ENCODE measurements at regions not wholly inside any gene's neighbourhood (a gene's known extent, or its start where the extent isn't known, plus 50 kb on each side); places are given as distances from the start of the nearest gene placed in this dataset.

DNA sequence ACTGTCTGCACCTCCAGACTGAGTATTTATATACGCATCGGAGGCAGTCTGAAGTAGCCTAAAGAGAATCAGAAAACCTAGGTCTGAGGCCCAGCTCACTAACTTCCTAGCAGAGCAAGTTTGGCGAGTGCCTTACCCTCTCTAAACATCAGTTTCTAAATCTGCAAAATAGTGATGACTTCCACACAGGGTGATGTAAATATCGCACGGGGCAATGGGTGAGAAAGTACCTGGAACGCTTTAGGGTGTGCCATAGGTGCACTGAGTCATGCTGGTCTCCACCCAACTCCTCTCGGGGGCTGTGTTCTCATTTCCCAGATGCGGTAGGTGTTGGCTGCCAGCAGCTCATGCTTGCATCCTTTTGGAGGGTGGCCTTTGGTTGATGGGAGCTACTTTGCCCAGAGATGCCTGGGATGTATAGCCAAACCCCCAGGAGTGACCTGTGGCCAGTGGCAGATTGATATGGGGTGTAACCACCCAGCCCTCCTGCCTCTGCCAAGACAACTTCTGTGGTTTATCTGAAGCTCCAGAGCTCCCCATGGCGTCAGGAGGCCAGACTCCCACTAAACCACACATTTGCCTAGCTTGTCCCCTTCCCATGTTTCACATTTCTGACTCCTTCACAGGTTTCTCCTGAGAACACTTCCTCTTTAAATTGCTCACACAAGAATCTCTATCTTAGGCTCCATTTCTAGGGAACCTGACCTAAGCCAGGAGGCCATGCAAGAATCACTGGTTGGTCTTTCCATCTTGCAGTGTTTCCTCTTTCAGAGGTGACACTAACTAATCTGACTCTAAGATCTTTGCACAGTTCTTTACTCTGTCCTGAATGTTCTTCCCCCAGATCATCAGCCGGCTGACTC, 62.0 kb upstream of the TUNAR start:
- Histone ChIP-seq H3K9me3 (no peaks in the 10 kb centered on the region), H3K36me3 (ENCODE audit: low read depth, missing control alignments) (no peaks in the 10 kb centered on the region), H3K4me1 (no peaks in the 10 kb centered on the region), H3K4me3 (no peak overlapping the region), H3K27me3 (no peaks in the 10 kb centered on the region), H3K27ac (no peak overlapping the region)
- TF ChIP-seq, protein P1, sequence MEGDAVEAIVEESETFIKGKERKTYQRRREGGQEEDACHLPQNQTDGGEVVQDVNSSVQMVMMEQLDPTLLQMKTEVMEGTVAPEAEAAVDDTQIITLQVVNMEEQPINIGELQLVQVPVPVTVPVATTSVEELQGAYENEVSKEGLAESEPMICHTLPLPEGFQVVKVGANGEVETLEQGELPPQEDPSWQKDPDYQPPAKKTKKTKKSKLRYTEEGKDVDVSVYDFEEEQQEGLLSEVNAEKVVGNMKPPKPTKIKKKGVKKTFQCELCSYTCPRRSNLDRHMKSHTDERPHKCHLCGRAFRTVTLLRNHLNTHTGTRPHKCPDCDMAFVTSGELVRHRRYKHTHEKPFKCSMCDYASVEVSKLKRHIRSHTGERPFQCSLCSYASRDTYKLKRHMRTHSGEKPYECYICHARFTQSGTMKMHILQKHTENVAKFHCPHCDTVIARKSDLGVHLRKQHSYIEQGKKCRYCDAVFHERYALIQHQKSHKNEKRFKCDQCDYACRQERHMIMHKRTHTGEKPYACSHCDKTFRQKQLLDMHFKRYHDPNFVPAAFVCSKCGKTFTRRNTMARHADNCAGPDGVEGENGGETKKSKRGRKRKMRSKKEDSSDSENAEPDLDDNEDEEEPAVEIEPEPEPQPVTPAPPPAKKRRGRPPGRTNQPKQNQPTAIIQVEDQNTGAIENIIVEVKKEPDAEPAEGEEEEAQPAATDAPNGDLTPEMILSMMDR (IDR thresholded peaks at IDR 0.05), result no peak
- TF ChIP-seq POLR2A (IDR thresholded peaks at IDR 0.05), result no peak
- WGBS, 2 donors, result 87% methylated on average over 10 of the region's 10 CpGs
- intact Hi-C loops (cut with DNase I; ENCODE audit: low total_unique reads), result no loop called here
- no peak for DNase-seq

GRCh38 chr14:95811813-95812212, 64.8 kb upstream of the TUNAR start:
- no peaks in the 10 kb centered on the region for H3K27me3 ChIP-seq
- H3K27ac ChIP-seq, result no peak overlapping the region
- WGBS, 2 donors, result 90 to 94% methylated on average over 4 of the region's 4 CpGs
- no peaks in the 10 kb centered on the region for H3K9me3 ChIP-seq
- no peak overlapping the region for H3K4me3 ChIP-seq
- no peaks in the 10 kb centered on the region for H3K36me3 ChIP-seq (ENCODE audit: low read depth, missing control alignments)
- TF ChIP-seq POLR2A (IDR thresholded peaks at IDR 0.05), result no peak
- TF ChIP-seq, protein P1 (IDR thresholded peaks at IDR 0.05), result no peak
- DNase-seq, result no peak
- H3K4me1 ChIP-seq, result no peaks in the 10 kb centered on the region
- intact Hi-C loops (cut with DNase I; ENCODE audit: low total_unique reads), result no loop called here

DNA sequence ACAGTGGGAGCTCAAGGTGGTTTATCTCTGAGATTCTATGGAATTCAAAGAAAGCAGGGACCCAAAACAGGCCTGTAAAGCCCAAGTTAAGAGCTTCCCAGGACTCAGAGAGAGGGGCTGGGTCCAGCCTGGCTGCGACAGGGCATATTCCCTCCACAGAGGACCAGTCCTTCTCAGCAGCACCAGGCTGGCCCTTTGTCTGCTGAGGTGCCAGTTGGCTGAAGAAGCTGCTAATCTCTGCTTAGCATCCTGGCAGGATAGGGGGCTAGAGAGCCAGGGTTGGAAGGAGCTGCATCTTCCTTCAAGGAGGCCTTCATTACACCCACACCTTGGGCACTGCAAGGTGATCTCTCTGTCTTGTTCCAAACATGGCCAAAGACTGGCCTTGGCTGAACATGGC, 68.3 kb upstream of the TUNAR start:
- intact Hi-C loops (cut with DNase I; ENCODE audit: low total_unique reads), result no loop called here
- Histone ChIP-seq H3K9me3 (no peaks in the 10 kb centered on the region), H3K27ac (no peak overlapping the region), H3K4me3 (no peak overlapping the region), H3K27me3 (no peaks in the 10 kb centered on the region), H3K4me1 (no peaks in the 10 kb centered on the region), H3K36me3 (ENCODE audit: low read depth, missing control alignments) (no peaks in the 10 kb centered on the region)
- WGBS, 2 donors, result 75 to 100% methylated on average over 1 of the region's 1 CpG
- DNase-seq, result no peak
- TF ChIP-seq, protein P1 (IDR thresholded peaks at IDR 0.05), result no peak
- no peak for TF ChIP-seq POLR2A (IDR thresholded peaks at IDR 0.05)

DNA sequence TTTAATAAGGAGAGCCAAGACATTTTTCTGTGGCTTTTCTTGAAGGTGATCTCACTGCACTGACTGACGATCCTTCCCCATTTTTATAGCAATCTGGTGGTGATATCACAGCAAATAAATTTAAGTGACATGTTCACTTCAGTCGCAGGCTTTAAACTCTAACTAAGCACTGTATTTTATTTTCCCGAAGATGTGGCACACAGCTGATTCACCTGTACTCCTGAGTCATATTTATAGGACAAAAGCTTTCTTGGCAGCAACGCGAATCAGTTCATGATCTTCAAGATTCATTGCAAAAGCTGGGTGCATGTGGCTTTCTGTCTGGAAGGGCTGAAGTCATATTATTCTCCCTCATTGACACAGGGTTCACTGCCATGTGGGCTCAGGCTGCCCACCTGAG, 79.8 kb upstream of the TUNAR start:
- WGBS, 2 donors, result 65 to 72% methylated on average over 5 of the region's 5 CpGs
- Histone ChIP-seq H3K27me3 (no peaks in the 10 kb centered on the region), H3K4me1 (no peaks in the 10 kb centered on the region), H3K9me3 (no peaks in the 10 kb centered on the region), H3K27ac (no peak overlapping the region), H3K4me3 (no peak overlapping the region), H3K36me3 (ENCODE audit: low read depth, missing control alignments) (no peaks in the 10 kb centered on the region)
- DNase-seq, result no peak
- intact Hi-C loops (cut with DNase I; ENCODE audit: low total_unique reads), result no loop called here
- no peak for TF ChIP-seq POLR2A (IDR thresholded peaks at IDR 0.05)
- TF ChIP-seq, protein P1 (IDR thresholded peaks at IDR 0.05), result no peak

GRCh38 chr14:95787941-95788340, 74.0 kb upstream of the TCL1A start:
- no peak for DNase-seq
- WGBS, 2 donors, result 77 to 98% methylated on average over 3 of the region's 3 CpGs
- Histone ChIP-seq H3K36me3 (ENCODE audit: low read depth, missing control alignments) (no peaks in the 10 kb centered on the region), H3K9me3 (no peaks in the 10 kb centered on the region), H3K4me3 (no peak overlapping the region), H3K27ac (no peak overlapping the region), H3K27me3 (no peaks in the 10 kb centered on the region), H3K4me1 (no peaks in the 10 kb centered on the region)
- TF ChIP-seq, protein P1 (IDR thresholded peaks at IDR 0.05), result no peak
- no peak for TF ChIP-seq POLR2A (IDR thresholded peaks at IDR 0.05)
- intact Hi-C loops (cut with DNase I; ENCODE audit: low total_unique reads), result no loop called here

All from testis (tissue), 2 donors.